Activated T-helper 1 cell treated with anti-CD3 and anti-CD28 coated beads, Interleukin-12 subunit alpha, Interleukin-12 subunit beta, Interleukin-2, Interleukin-4 antibody, amounts not matched to agents 30 ng/mL and 10 ng/mL and 1 ng/mL, durations not matched to agents 14 hours and 24 hours and 36 hours (primary cell): ENCODE measurements at regions not wholly inside any gene's neighbourhood (a gene's known extent, or its start where the extent isn't known, plus 50 kb on each side); places are given as distances from the start of the nearest gene placed in this dataset.

Source experiments
- DNase-seq: peaks from one replicate; pipeline ENCODE4 v3.0.0; 2021; ENCODE audit warnings: low spot score
- H3K27ac Mint-ChIP-seq: one replicate; pipeline ENCODE4 v1.8.0; 2021; ENCODE audit warnings: mild to moderate bottlenecking, mixed read lengths
- H3K27me3 Mint-ChIP-seq: one replicate; pipeline ENCODE4 v1.8.0; 2022; ENCODE audit warnings: mild to moderate bottlenecking, moderate library complexity, mixed read lengths; ENCODE audit not compliant: insufficient read depth
- H3K36me3 Mint-ChIP-seq: one replicate; pipeline ENCODE4 v1.8.0; 2021; ENCODE audit warnings: low read depth, mixed read lengths
- H3K4me1 Mint-ChIP-seq: one replicate; pipeline ENCODE4 v1.8.0; 2021; ENCODE audit warnings: low read depth, mixed read lengths
- H3K4me3 Mint-ChIP-seq: one replicate; pipeline ENCODE4 v1.8.0; 2021; ENCODE audit warnings: mild to moderate bottlenecking, moderate library complexity, mixed read lengths
- H3K9me3 Mint-ChIP-seq: one replicate; pipeline ENCODE4 v1.8.0; 2021; ENCODE audit warnings: mixed read lengths
- intact Hi-C: fragments of 100-400 bp; cut with micrococcal nuclease; formaldehyde crosslinking; loops from one replicate; pipeline ENCODE4 v1.15.1; 2024

DNA sequence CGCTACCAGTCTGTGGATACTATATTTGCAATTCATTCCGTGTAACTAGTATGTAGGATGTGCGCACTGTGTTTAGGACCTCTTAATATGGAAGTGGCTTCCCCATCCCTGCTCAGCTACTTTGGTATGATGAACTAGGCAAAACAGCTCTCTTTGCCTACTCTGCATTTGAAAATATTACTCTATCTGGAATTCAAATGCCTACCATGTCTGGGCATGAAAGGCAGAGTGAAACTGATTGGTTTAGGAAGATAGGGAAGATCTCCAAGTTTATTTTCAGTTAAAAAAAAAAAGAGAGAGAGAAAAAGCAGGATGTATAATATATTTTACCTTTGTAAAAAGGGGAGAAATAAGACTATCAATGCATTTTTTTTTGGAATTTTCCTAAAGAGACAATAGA, 74.1 kb upstream of the ELL2 start:
- no peak for DNase-seq
- Mint-ChIP-seq H3K4me1 (no peaks in the 10 kb centered on the region), H3K27ac (no peak overlapping the region), H3K4me3 (no peak overlapping the region), H3K27me3 (no peaks in the 10 kb centered on the region), H3K36me3 (peaks cover 2% of the 10 kb centered on the region), H3K9me3 (peaks cover 16% of the 10 kb centered on the region)
- intact Hi-C loops, result no loop called here

DNA sequence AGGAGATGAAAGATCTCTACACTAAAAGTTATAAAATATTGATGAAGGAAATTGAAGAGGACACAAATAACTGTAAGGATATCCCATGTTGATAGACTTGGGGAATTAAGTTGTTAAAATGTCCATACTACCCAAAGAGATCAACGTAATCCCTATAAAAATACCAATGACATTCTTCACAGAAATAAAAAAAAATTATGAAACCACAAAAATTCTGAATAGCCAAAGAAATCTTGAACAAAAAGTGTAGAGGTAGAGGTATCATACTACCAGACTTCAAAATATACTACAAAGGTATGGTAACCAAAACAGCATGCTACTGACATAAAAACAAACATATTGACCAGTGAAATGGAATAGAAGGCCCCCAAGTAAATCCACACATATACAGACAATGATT, 71.5 kb upstream of the ELL2 start:
- no peak overlapping the region for H3K4me3 Mint-ChIP-seq
- peaks cover 4% of the 10 kb centered on the region for H3K9me3 Mint-ChIP-seq
- DNase-seq, result no peak
- intact Hi-C loops, result no loop called here
- H3K4me1 Mint-ChIP-seq, result no peaks in the 10 kb centered on the region
- no peak overlapping the region for H3K27ac Mint-ChIP-seq
- H3K36me3 Mint-ChIP-seq, result no peaks in the 10 kb centered on the region
- H3K27me3 Mint-ChIP-seq, result no peaks in the 10 kb centered on the region

DNA sequence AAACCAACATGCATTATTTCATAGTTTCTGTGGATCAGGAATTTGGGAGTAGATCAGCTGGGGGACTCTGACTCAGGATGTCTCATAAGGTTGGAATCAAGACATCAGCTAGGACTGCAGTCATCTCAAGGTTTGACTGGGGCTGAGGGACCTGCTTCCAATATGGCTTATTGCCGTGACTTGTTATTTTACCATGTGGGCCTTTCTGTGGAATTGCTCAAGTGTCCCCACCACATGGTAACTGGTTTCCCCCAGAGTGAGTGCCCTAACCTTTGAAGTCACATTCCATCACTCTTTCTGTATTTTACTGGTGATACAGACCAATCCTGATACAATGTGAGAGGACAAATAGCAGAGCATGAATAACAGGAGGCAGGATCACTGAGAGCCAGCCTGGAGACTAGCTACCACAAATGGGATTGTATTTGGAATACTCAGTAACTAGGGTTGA, 70.2 kb upstream of the ELL2 start:
- no peaks in the 10 kb centered on the region for H3K4me1 Mint-ChIP-seq
- H3K9me3 Mint-ChIP-seq, result no peaks in the 10 kb centered on the region
- no peak overlapping the region for H3K4me3 Mint-ChIP-seq
- no peaks in the 10 kb centered on the region for H3K27me3 Mint-ChIP-seq
- H3K36me3 Mint-ChIP-seq, result no peaks in the 10 kb centered on the region
- intact Hi-C loops, result no loop called here
- no peak for DNase-seq
- H3K27ac Mint-ChIP-seq, result no peak overlapping the region

DNA sequence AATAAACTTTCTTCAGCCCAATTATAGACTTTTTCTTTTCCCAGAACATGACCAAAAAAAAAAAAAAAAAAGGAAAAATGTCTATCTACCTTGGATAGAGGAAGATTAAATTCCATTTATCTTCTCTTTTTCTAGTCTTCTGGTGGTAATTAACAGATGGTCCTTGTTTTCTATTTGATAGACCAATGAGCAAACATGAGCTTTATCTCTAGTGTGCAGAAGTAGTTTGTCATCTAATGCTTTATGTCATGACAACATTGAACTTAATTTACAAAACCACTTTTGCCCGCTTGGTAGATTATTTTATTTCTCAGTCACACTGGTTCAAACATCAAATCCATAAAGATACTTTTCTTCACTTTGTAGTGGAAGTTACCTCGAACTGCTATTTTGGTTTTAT, 69.5 kb upstream of the ELL2 start:
- no peaks in the 10 kb centered on the region for H3K4me1 Mint-ChIP-seq
- H3K9me3 Mint-ChIP-seq, result no peaks in the 10 kb centered on the region
- no peak overlapping the region for H3K27ac Mint-ChIP-seq
- no peaks in the 10 kb centered on the region for H3K27me3 Mint-ChIP-seq
- intact Hi-C loops, result no loop called here
- DNase-seq, result no peak
- no peaks in the 10 kb centered on the region for H3K36me3 Mint-ChIP-seq
- H3K4me3 Mint-ChIP-seq, result no peak overlapping the region

DNA sequence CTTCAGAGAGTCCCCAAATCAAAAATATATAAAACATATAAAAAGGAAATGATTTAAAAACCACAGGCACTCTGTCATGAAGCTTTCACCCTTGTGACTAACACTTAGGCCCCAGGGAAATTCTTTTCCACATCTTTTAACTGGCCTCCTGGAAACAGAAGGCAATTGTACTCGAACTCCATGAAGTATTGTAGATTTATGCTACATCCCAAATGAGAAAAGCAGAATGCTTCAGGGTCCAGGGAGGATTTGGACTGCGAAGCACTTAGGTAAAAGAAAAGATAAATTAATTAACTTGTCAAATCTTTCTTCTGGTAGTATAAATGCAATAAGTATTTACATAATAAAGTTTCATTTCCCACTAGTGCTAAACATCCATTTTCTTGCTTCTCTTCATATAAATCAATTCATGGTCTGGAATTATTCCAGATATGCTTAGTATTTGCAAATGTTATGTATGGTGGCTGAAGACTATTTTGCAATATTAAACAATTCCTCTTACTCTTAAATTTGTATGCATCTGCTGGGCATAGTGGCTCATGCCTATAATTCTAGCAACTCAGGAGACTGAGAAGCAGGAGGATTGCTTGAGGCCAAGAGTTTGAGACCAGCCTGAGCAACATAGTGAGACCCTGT, 64.9 kb upstream of the ELL2 start:
- Mint-ChIP-seq H3K4me1 (no peaks in the 10 kb centered on the region), H3K9me3 (no peaks in the 10 kb centered on the region), H3K36me3 (no peaks in the 10 kb centered on the region), H3K4me3 (no peak overlapping the region), H3K27me3 (no peaks in the 10 kb centered on the region), H3K27ac (no peak overlapping the region)
- no peak for DNase-seq
- intact Hi-C loops, result no loop called here

DNA sequence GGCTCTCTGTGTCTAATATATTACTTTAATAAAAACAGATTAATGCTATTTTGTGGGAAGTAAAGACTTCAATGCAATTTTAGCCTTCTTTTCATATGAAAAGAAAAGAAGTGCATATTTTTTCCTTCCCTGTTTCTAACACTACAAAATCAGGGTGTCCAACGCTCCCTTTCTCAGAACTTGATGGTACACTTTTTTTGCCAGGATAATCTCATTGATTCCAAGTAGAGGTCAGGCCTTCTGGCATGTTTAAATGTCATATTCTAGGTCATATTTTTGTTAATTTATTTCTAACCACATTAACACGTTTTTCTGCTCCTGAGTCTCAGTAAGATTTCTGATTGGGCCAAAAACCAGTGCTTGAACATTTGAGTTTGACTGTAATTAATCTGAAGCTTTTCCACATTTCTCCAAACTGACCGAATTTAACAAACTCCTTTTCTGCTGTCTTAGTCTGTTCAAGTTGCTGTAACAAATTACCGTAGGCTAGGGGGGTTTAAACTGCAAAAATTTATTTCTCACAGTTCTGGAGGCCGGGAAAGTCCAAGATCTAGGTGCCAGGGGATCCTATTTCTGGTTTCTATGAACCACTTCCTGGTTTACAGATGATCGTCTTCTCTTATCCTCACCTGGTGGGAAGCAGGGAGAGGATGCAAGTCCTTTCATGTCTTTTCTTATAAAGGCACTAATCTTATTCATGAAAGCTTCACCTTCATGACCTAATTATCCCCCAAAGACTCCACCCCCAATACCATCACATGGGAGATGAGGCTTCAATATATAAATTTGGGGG, 63.2 kb upstream of the ELL2 start:
- no peaks in the 10 kb centered on the region for H3K36me3 Mint-ChIP-seq
- H3K27ac Mint-ChIP-seq, result no peak overlapping the region
- no peak for DNase-seq
- H3K27me3 Mint-ChIP-seq, result no peaks in the 10 kb centered on the region
- H3K4me1 Mint-ChIP-seq, result no peaks in the 10 kb centered on the region
- H3K9me3 Mint-ChIP-seq, result no peaks in the 10 kb centered on the region
- intact Hi-C loops, result no loop called here
- no peak overlapping the region for H3K4me3 Mint-ChIP-seq

DNA sequence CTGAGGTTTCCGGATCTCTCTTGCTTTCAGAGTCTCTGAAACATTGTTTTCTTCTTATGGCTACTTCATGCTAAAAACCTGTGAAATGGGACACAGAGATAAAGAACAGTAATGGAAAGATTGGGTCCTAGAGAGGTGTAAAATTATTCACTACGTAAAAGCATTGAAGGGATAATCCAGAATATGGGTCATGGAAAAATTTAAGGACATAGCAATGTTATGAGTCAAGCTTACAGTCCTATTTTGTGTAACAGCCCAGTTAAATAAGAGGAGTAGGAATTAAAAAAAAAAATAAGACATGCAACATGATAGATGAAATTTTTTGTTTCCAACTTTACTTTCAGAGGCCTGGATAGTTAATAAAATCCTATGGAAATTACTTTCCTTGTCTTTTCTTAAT, 61.9 kb upstream of the ELL2 start:
- no peak for DNase-seq
- Mint-ChIP-seq H3K27ac (no peak overlapping the region), H3K36me3 (no peaks in the 10 kb centered on the region), H3K4me1 (no peaks in the 10 kb centered on the region), H3K27me3 (no peaks in the 10 kb centered on the region), H3K4me3 (no peak overlapping the region), H3K9me3 (no peaks in the 10 kb centered on the region)
- intact Hi-C loops, result no loop called here

DNA sequence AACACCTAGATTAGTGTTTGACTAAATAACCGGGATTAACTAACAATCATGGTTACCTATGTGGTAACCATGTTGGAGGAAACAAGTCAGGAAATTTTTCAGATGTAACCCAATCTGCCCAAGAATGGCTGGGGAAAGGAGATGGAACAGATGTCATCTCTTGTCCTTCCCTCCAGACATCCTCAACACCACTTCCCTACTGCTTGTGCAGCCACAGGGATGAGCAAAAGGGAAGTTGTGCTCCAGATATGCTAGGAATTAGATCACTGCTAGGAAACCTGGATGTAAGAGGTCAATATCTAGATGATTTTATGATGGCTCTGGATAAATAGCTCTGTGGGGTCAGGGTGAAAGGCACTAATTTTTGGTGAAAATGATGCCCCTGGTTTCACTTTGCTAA, 61.3 kb upstream of the ELL2 start:
- Mint-ChIP-seq H3K4me3 (no peak overlapping the region), H3K27ac (no peak overlapping the region), H3K36me3 (no peaks in the 10 kb centered on the region), H3K27me3 (no peaks in the 10 kb centered on the region), H3K9me3 (no peaks in the 10 kb centered on the region), H3K4me1 (no peaks in the 10 kb centered on the region)
- DNase-seq, result no peak
- intact Hi-C loops, result no loop called here

DNA sequence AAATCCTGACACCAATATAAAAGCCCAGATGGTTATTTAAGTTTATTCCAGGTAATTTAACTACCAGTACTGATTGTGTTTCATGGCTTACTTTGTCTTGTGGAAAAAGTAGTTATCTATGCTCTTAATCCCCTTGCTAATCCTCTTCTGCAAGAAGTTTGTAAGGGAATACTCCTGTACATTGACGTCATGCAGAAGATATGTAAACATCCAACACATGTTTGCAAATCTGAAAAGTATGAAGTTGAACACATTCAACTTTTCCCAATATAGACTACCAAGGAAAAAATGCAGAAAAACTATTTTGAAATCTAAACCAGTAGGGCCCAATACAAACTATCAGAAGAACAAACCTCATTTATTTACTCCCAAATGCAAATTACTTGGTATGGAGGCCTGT, 56.3 kb upstream of the ELL2 start:
- Mint-ChIP-seq H3K9me3 (peaks cover 5% of the 10 kb centered on the region), H3K36me3 (no peaks in the 10 kb centered on the region), H3K27me3 (no peaks in the 10 kb centered on the region), H3K4me1 (peaks cover 8% of the 10 kb centered on the region), H3K27ac (no peak overlapping the region), H3K4me3 (no peak overlapping the region)
- intact Hi-C loops, result no loop called here
- DNase-seq, result no peak

DNA sequence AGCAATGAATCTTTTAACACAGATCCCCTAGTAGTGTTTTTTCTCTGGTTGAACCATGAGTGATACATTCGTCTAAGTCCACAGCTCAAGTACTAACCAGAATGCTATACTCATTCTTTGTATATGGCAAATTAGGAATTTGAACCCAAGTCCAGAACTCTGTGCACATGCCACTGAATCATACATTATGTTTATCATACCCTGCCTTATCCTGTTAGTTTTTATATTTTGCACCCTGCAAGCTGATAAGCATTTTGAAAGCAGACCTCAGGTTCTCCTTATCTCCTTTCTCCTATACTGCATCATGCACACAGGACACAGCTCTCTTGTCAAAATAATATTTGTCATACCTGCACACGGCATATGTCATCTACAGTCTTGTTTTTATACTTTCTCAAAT, 54.6 kb upstream of the ELL2 start:
- no peak overlapping the region for H3K27ac Mint-ChIP-seq
- no peak for DNase-seq
- no peak overlapping the region for H3K4me3 Mint-ChIP-seq
- peaks cover 5% of the 10 kb centered on the region for H3K9me3 Mint-ChIP-seq
- no peaks in the 10 kb centered on the region for H3K27me3 Mint-ChIP-seq
- intact Hi-C loops, result no loop called here
- H3K4me1 Mint-ChIP-seq, result peaks cover 8% of the 10 kb centered on the region
- no peaks in the 10 kb centered on the region for H3K36me3 Mint-ChIP-seq

DNA sequence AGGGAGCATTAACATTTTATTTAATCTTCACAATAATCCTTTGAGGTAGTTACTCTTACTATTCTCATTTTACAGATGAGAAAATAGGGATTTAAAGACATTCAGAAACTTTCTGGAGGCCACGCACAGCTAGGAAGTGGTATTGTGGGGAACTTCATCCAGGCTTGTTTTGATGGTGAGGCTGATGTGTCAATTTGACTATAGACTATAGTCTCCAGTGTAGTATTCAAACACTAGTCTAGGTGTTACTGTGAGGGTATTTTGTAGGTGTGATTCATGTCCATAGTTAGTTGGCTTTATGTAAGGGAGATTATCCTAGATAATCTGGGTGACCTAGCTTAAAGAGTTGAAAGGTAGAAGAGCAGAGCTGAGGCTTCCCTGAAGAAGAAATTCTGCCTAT, 54.1 kb upstream of the ELL2 start:
- Mint-ChIP-seq H3K9me3 (peaks cover 5% of the 10 kb centered on the region), H3K4me3 (no peak overlapping the region), H3K27me3 (no peaks in the 10 kb centered on the region), H3K36me3 (no peaks in the 10 kb centered on the region), H3K4me1 (peaks cover 8% of the 10 kb centered on the region), H3K27ac (no peak overlapping the region)
- intact Hi-C loops, result no loop called here
- DNase-seq, result no peak

DNA sequence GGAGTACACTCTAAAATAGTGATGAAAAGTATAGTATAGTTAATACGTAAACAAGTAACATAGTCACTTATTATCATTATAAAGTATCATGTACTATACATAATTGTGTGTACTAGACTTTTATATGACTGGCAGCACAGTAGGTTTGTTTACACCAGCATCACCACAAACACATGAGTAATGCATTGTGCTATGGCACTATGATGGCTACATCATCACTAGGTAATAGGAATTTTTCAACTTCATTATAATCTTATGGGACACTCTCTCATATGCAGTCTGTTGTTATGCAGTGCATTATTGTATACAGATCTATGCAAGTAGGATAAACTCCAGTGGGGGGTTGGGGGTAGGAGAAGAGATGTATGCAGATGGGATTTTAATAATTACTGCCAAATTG, 52.7 kb upstream of the ELL2 start:
- Mint-ChIP-seq H3K9me3 (peaks cover 8% of the 10 kb centered on the region), H3K36me3 (no peaks in the 10 kb centered on the region), H3K4me1 (peaks cover 8% of the 10 kb centered on the region), H3K27me3 (no peaks in the 10 kb centered on the region), H3K27ac (no peak overlapping the region), H3K4me3 (no peak overlapping the region)
- no peak for DNase-seq
- intact Hi-C loops, result no loop called here

DNA sequence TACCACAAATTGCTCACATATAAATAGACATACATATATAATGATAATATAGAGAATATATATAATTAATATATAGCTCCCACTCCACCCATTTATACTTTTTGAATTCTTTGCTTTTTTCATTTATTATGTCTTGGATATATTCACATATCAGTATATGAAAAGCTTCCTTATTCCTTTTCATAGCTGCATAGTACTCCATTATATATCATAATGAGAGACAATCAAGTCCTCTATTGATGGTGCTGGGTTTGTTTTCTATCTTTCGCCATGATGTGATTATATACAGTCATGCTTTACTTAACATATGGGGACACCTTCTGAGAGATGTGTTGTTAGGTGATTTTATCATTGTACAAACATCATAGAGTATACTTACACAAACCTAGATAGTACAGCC, 51.6 kb upstream of the ELL2 start:
- Mint-ChIP-seq H3K4me1 (peaks cover 8% of the 10 kb centered on the region), H3K36me3 (no peaks in the 10 kb centered on the region), H3K9me3 (peaks cover 12% of the 10 kb centered on the region), H3K4me3 (no peak overlapping the region), H3K27me3 (no peaks in the 10 kb centered on the region), H3K27ac (no peak overlapping the region)
- intact Hi-C loops, result no loop called here
- no peak for DNase-seq

DNA sequence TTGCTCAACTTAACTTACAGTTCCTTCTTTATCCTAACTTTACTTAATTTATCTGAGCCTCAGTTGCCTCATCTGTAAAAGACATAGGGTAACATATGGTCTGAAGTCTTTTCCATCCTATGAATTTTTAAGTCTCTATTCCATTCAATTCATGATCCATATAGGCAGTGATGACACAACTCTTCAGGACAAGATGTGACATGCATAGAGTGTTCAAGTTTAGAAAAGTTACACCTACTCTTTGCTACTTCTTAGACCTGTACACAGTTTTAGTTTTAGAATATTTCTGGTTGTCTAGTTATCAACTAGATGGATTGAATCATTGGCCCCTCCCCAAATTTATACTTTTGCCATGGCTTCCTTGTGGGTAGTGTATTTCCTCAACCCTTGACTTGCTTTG, 50.7 kb upstream of the ELL2 start:
- DNase-seq, result no peak
- Mint-ChIP-seq H3K4me1 (peaks cover 8% of the 10 kb centered on the region), H3K27me3 (no peaks in the 10 kb centered on the region), H3K27ac (no peak overlapping the region), H3K36me3 (no peaks in the 10 kb centered on the region), H3K9me3 (peaks cover 13% of the 10 kb centered on the region), H3K4me3 (no peak overlapping the region)
- intact Hi-C loops, result no loop called here
